Naive thymus-derived CD4-positive, alpha-beta T cell (primary cell): ENCODE measurements at regions not wholly inside any gene's neighbourhood (a gene's known extent, or its start where the extent isn't known, plus 50 kb on each side); places are given as distances from the start of the nearest gene placed in this dataset.
A peak's percentile ranks its signal among the peaks of the same experiment; 100 is the strongest.

ENCODE experiments used
- ATAC-seq: fragments of 150-1000 bp; cut with Tn5 transposase; 2 replicates; pipeline ENCODE4 v1.10.0; 2021; ENCODE audit warnings: mild to moderate bottlenecking, moderate library complexity
- CTCF ChIA-PET: fragments of 350-600 bp; sonication (Branson Sonifier 250); formaldehyde crosslinking; loops from one replicate; lab custom pipeline; 2021; ENCODE audit warnings: antibody characterized with exemption; lab: Charles Lee
- POLR2A ChIA-PET: fragments of 350-600 bp; sonication (Branson Sonifier 250); formaldehyde crosslinking; loops from one replicate; lab custom pipeline; 2021; ENCODE audit warnings: antibody characterized with exemption, inconsistent platforms; lab: Charles Lee
- DNase-seq, 9 donors: peaks; one replicate each; pipeline versions ENCODE4 v3.0.0 to v3.0.0-alpha.2; 2020 to 2022; ENCODE audit warnings: mixed read lengths in 1 of 9
- H3K27ac ChIP-seq: one replicate; pipeline ENCODE4 v1.7.0; 2013; ENCODE audit warnings: mild to moderate bottlenecking, low read depth, low read length, moderate library complexity
- H3K27me3 ChIP-seq, 2 donors: one replicate each; pipeline ENCODE4 v1.7.0; 2013; ENCODE audit warnings: low read length in 2 of 2, mild to moderate bottlenecking in 2 of 2, moderate library complexity in 2 of 2; ENCODE audit not compliant: control insufficient read depth in 2 of 2, insufficient read depth in 2 of 2
- H3K36me3 ChIP-seq, 3 experiments: 1 replicate in 2 of 3; 2 replicates in 1 of 3; pipeline ENCODE4 v1.7.0; 2013; ENCODE audit warnings: low read length in 3 of 3, mild to moderate bottlenecking in 3 of 3, moderate library complexity in 1 of 3; ENCODE audit not compliant: insufficient read depth in 3 of 3, control insufficient read depth in 2 of 3
- H3K4me1 ChIP-seq, 2 donors: one replicate each; pipeline ENCODE4 v1.7.0; 2013; ENCODE audit warnings: low read length in 2 of 2, mild to moderate bottlenecking in 2 of 2, moderate library complexity in 1 of 2; ENCODE audit not compliant: control insufficient read depth in 2 of 2, insufficient read depth in 2 of 2
- H3K4me3 ChIP-seq: 2 replicates; pipeline ENCODE4 v1.7.0; 2013; ENCODE audit warnings: mild to moderate bottlenecking, low read length
- H3K9me3 ChIP-seq, 3 experiments: 1 replicate in 2 of 3; 2 replicates in 1 of 3; pipeline ENCODE4 v1.7.0; 2013; ENCODE audit warnings: low read length in 3 of 3; ENCODE audit not compliant: control insufficient read depth in 2 of 3
- H3K27ac Mint-ChIP-seq, 9 donors: one replicate each; pipeline ENCODE4 v1.8.0; 2020 to 2022; ENCODE audit warnings: mixed read lengths in 9 of 9, mild to moderate bottlenecking in 8 of 9, moderate library complexity in 5 of 9, inconsistent platforms in 2 of 9
- H3K27me3 Mint-ChIP-seq, 5 donors: one replicate each; pipeline ENCODE4 v1.8.0; 2021 to 2022; ENCODE audit warnings: mixed read lengths in 5 of 5, mild to moderate bottlenecking in 1 of 5
- H3K36me3 Mint-ChIP-seq, 5 donors: one replicate each; pipeline ENCODE4 v1.8.0; 2020 to 2022; ENCODE audit warnings: mixed read lengths in 5 of 5, mild to moderate bottlenecking in 3 of 5, inconsistent platforms in 1 of 5
- H3K4me1 Mint-ChIP-seq, 7 donors: one replicate each; pipeline ENCODE4 v1.8.0; 2020 to 2022; ENCODE audit warnings: mixed read lengths in 7 of 7, mild to moderate bottlenecking in 3 of 7, inconsistent platforms in 1 of 7
- H3K4me3 Mint-ChIP-seq, 10 donors: one replicate each; pipeline ENCODE4 v1.8.0; 2020 to 2022; ENCODE audit warnings: mild to moderate bottlenecking in 10 of 10, mixed read lengths in 10 of 10, moderate library complexity in 6 of 10, inconsistent platforms in 2 of 10
- H3K9me3 Mint-ChIP-seq, 11 donors: one replicate each; pipeline ENCODE4 v1.8.0; 2020 to 2022; ENCODE audit warnings: mixed read lengths in 11 of 11, mild to moderate bottlenecking in 4 of 11, inconsistent platforms in 1 of 11, moderate library complexity in 1 of 11
- intact Hi-C, 2 donors: fragments of 100-400 bp; cut with micrococcal nuclease; formaldehyde crosslinking; loops; one replicate each; pipeline ENCODE4 v1.15.1; 2023

- no peak for ATAC-seq
- peaks cover 0 to 8% (median 2%) of the 10 kb centered on the region in 5 donors for H3K27me3 Mint-ChIP-seq
- peak overlapping the region in 3 of 9 donors; percentile 46 to 68 (median 48) for H3K27ac Mint-ChIP-seq
- no peak for DNase-seq
- no peak overlapping the region for H3K4me3 ChIP-seq
- peaks cover 3 to 16% (median 12%) of the 10 kb centered on the region in 7 donors for H3K4me1 Mint-ChIP-seq
- no peaks in the 10 kb centered on the region for H3K4me1 ChIP-seq
- peaks cover 0 to 5% (median 0%) of the 10 kb centered on the region in 3 experiments for H3K36me3 ChIP-seq
- intact Hi-C loops: no loop called here
- H3K9me3 Mint-ChIP-seq: peaks cover 0 to 2% (median 0%) of the 10 kb centered on the region in 11 donors
- H3K9me3 ChIP-seq: no peaks in the 10 kb centered on the region
- no peak overlapping the region for H3K27ac ChIP-seq
- peaks cover 0 to 13% (median 0%) of the 10 kb centered on the region in 5 donors for H3K36me3 Mint-ChIP-seq
- ChIA-PET CTCF (interaction anchor here (0.6 to 1.9 kb wide), 4 partner anchors 9 to 164 kb away, joined by 3 to 6 read pairs (median 3); no protein-coding TSS in a partner anchor), POLR2A (interaction anchor here (1.7 kb wide), 1 partner anchor 43 kb away, joined by 7 read pairs; the partner anchor contains the start of gene KANK1)
- H3K4me3 Mint-ChIP-seq: no peak overlapping the region
- no peaks in the 10 kb centered on the region for H3K27me3 ChIP-seq
These were observed 295.3 kb upstream of the DMRT1 start for GRCh38 chr9:546235-546634.

GRCh38 chr9:546797-547223 lies 294.7 kb upstream of the DMRT1 start:
- Mint-ChIP-seq H3K27me3 (peaks cover 0 to 8% (median 2%) of the 10 kb centered on the region in 5 donors), H3K27ac (peak overlapping the region in 3 of 9 donors; percentile 46 to 68 (median 56)), H3K36me3 (peaks cover 0 to 10% (median 0%) of the 10 kb centered on the region in 5 donors), H3K4me3 (peak overlapping the region in 5 of 10 donors; percentile 10 to 48 (median 11)), H3K4me1 (peaks cover 3 to 16% (median 12%) of the 10 kb centered on the region in 7 donors), H3K9me3 (no peaks in the 10 kb centered on the region)
- H3K4me3 ChIP-seq: no peak overlapping the region
- DNase-seq (peak in 4 of 9 donors; percentile 15 to 47 (median 34)), ATAC-seq (no peak)
- no peaks in the 10 kb centered on the region for H3K27me3 ChIP-seq
- H3K9me3 ChIP-seq: no peaks in the 10 kb centered on the region
- CTCF ChIA-PET: interaction anchor here (0.7 to 1.9 kb wide), 4 partner anchors 9 to 44 kb away, joined by 3 to 6 read pairs (median 3); no protein-coding TSS in a partner anchor
- H3K36me3 ChIP-seq: peaks cover 0 to 5% (median 0%) of the 10 kb centered on the region in 3 experiments
- no peaks in the 10 kb centered on the region for H3K4me1 ChIP-seq
- no peak overlapping the region for H3K27ac ChIP-seq
- intact Hi-C loops: loop anchor here in 1 of 2 donors (1.0 kb wide), 3 partner anchors 43 to 100 kb away; partner anchors contain the start of gene KANK1
- POLR2A ChIA-PET: no interaction called here

- H3K4me1 ChIP-seq: no peaks in the 10 kb centered on the region
- Mint-ChIP-seq H3K9me3 (no peaks in the 10 kb centered on the region), H3K27me3 (peaks cover 0 to 8% (median 2%) of the 10 kb centered on the region in 5 donors), H3K4me1 (peaks cover 3 to 16% (median 12%) of the 10 kb centered on the region in 7 donors), H3K27ac (peak overlapping the region in 5 of 9 donors; percentile 10 to 68 (median 49)), H3K36me3 (peaks cover 0 to 10% (median 0%) of the 10 kb centered on the region in 5 donors), H3K4me3 (peak overlapping the region in 4 of 10 donors; percentile 10 to 48 (median 16))
- intact Hi-C loops: loop anchor here in 1 of 2 donors (1.0 kb wide), 3 partner anchors 43 to 100 kb away; partner anchors contain the start of gene KANK1
- POLR2A ChIA-PET: no interaction called here
- CTCF ChIA-PET: interaction anchor here (0.7 to 1.9 kb wide), 3 partner anchors 12 to 44 kb away, joined by 3 to 6 read pairs (median 3); no protein-coding TSS in a partner anchor
- ATAC-seq: no peak
- no peaks in the 10 kb centered on the region for H3K9me3 ChIP-seq
- no peak for DNase-seq
- H3K27ac ChIP-seq: no peak overlapping the region
- H3K27me3 ChIP-seq: no peaks in the 10 kb centered on the region
- H3K4me3 ChIP-seq: no peak overlapping the region
- H3K36me3 ChIP-seq: peaks cover 0 to 5% (median 0%) of the 10 kb centered on the region in 3 experiments
These were observed 294.2 kb upstream of the DMRT1 start for GRCh38 chr9:547314-547713.

GRCh38 chr9:549455-549997 lies 292.0 kb upstream of the DMRT1 start:
- Mint-ChIP-seq H3K4me3 (no peak overlapping the region), H3K27me3 (peaks cover 0 to 4% (median 2%) of the 10 kb centered on the region in 5 donors), H3K36me3 (peaks cover 0 to 9% (median 0%) of the 10 kb centered on the region in 5 donors), H3K27ac (peak overlapping the region in 1 of 9 donors; percentile 12), H3K4me1 (peaks cover 3 to 16% (median 12%) of the 10 kb centered on the region in 7 donors), H3K9me3 (no peaks in the 10 kb centered on the region)
- no peaks in the 10 kb centered on the region for H3K4me1 ChIP-seq
- no peak for DNase-seq
- no peak overlapping the region for H3K4me3 ChIP-seq
- CTCF ChIA-PET: interaction anchor here (0.6 kb wide), 1 partner anchor 154 kb away, joined by 5 read pairs; no protein-coding TSS in a partner anchor
- POLR2A ChIA-PET: interaction anchor here (0.6 kb wide), 1 partner anchor 51 kb away, joined by 3 read pairs; no protein-coding TSS in a partner anchor
- ATAC-seq: no peak
- intact Hi-C loops: no loop called here
- no peaks in the 10 kb centered on the region for H3K27me3 ChIP-seq
- H3K27ac ChIP-seq: no peak overlapping the region
- H3K9me3 ChIP-seq: no peaks in the 10 kb centered on the region
- H3K36me3 ChIP-seq: peaks cover 0 to 5% (median 0%) of the 10 kb centered on the region in 3 experiments

- H3K27me3 ChIP-seq: no peaks in the 10 kb centered on the region
- Mint-ChIP-seq H3K27ac (no peak overlapping the region), H3K36me3 (peaks cover 0 to 9% (median 0%) of the 10 kb centered on the region in 5 donors), H3K4me3 (no peak overlapping the region), H3K9me3 (no peaks in the 10 kb centered on the region), H3K27me3 (peaks cover 0 to 6% (median 2%) of the 10 kb centered on the region in 5 donors), H3K4me1 (peaks cover 3 to 16% (median 12%) of the 10 kb centered on the region in 7 donors)
- intact Hi-C loops: no loop called here
- H3K36me3 ChIP-seq: peaks cover 0 to 5% (median 0%) of the 10 kb centered on the region in 3 experiments
- H3K9me3 ChIP-seq: no peaks in the 10 kb centered on the region
- no peaks in the 10 kb centered on the region for H3K4me1 ChIP-seq
- POLR2A ChIA-PET: no interaction called here
- no peak overlapping the region for H3K27ac ChIP-seq
- H3K4me3 ChIP-seq: no peak overlapping the region
- DNase-seq (no peak), ATAC-seq (no peak)
- CTCF ChIA-PET: no interaction called here
These were observed 291.2 kb upstream of the DMRT1 start for GRCh38 chr9:550333-550732.

- Histone ChIP-seq H3K27ac (no peak overlapping the region), H3K4me1 (no peaks in the 10 kb centered on the region), H3K36me3 (peaks cover 0 to 5% (median 0%) of the 10 kb centered on the region in 3 experiments), H3K27me3 (no peaks in the 10 kb centered on the region), H3K4me3 (no peak overlapping the region), H3K9me3 (no peaks in the 10 kb centered on the region)
- intact Hi-C loops: no loop called here
- POLR2A ChIA-PET: interaction anchor here (1.0 kb wide), 1 partner anchor 10 kb away, joined by 3 read pairs; no protein-coding TSS in a partner anchor
- no peak for DNase-seq
- ATAC-seq: no peak
- H3K36me3 Mint-ChIP-seq: peaks cover 0 to 9% (median 0%) of the 10 kb centered on the region in 5 donors
- peaks cover 0 to 6% (median 4%) of the 10 kb centered on the region in 5 donors for H3K27me3 Mint-ChIP-seq
- H3K4me3 Mint-ChIP-seq: no peak overlapping the region
- H3K27ac Mint-ChIP-seq: no peak overlapping the region
- H3K9me3 Mint-ChIP-seq: no peaks in the 10 kb centered on the region
- peaks cover 0 to 6% (median 4%) of the 10 kb centered on the region in 7 donors for H3K4me1 Mint-ChIP-seq
- CTCF ChIA-PET: no interaction called here
These were observed 289.2 kb upstream of the DMRT1 start for GRCh38 chr9:551986-552929.
